Fibroblast of skin of abdomen (primary cell): ENCODE measurements at regions not wholly inside any gene's neighbourhood (a gene's known extent, or its start where the extent isn't known, plus 50 kb on each side); places are given as distances from the start of the nearest gene placed in this dataset.

Experiments
- DNase-seq: peaks from one replicate; pipeline ENCODE4 v3.0.0-alpha.2; 2013

GRCh38 chr20:50394569-50394968 lies 115.6 kb upstream of the PTPN1 start:
- no peak for DNase-seq

- DNase-seq, result no peak
Measured at GRCh38 chr20:50395251-50395729, 114.9 kb upstream of the PTPN1 start.

GRCh38 chr20:50395914-50396488 lies 114.2 kb upstream of the PTPN1 start:
- no peak for DNase-seq

DNA sequence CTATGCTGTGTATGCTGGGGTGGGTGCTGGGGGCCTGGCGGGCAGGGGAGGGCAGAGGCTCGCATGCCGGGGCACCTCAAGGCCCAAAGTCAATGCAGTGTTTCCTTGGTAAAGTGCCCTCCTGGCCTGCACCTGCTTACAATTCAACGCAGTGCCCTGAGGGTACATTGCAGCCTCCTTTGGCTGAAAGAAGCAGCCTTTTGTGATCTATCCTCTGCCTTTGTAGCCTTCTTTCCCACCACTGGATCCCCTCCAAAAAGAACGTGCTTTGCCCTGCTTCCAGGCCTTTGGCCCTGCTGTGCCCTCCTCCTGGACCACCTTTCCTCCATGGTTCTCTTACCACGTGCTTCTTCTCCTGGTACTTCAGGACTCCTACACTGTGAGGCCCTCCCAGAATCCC lies 113.6 kb upstream of the PTPN1 start:
- DNase-seq, result no peak

GRCh38 chr20:50397058-50397457 lies 113.1 kb upstream of the PTPN1 start:
- DNase-seq, result no peak

DNA sequence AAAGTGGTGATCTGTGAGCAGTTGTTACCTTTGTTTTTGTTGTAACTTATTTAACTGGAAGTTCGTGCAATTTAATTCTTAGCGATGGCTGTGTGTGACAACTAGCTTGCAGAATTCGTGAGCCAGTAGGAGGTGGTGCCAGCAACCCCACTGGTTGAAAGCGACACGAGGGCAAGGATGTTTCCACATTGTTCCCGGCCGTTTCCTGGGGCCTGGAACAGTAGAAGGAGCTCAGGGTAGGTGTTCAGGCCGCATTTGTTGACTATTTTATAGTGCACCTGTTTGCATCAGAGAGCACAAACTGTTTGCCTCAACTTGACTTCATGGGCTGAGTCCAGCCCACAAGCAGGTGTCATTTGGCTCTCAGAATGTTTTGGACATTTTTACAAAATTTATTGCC lies 112.1 kb upstream of the PTPN1 start:
- DNase-seq, result no peak

GRCh38 chr20:50398471-50398820 lies 111.7 kb upstream of the PTPN1 start:
- DNase-seq, result no peak

GRCh38 chr20:50398821-50399554 lies 111.2 kb upstream of the PTPN1 start:
- no peak for DNase-seq

DNA sequence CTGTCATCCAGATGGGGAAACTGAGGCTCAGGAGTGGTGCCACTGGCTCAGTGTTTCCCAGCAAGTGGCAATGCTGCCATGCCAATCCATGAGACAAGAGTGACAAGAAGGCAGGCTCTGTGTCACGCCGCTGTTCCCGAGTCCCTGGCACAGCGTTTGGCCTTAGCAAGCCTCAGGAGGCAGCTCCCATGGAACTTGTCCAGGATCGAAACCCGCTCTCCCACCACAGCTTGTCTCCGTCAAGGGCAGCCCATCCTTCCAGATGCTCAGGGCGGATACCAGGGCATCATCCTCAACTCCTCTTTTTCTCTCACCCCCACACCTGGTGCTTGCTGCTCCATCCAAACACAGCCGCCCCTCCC lies 110.6 kb upstream of the PTPN1 start:
- DNase-seq, result no peak

DNA sequence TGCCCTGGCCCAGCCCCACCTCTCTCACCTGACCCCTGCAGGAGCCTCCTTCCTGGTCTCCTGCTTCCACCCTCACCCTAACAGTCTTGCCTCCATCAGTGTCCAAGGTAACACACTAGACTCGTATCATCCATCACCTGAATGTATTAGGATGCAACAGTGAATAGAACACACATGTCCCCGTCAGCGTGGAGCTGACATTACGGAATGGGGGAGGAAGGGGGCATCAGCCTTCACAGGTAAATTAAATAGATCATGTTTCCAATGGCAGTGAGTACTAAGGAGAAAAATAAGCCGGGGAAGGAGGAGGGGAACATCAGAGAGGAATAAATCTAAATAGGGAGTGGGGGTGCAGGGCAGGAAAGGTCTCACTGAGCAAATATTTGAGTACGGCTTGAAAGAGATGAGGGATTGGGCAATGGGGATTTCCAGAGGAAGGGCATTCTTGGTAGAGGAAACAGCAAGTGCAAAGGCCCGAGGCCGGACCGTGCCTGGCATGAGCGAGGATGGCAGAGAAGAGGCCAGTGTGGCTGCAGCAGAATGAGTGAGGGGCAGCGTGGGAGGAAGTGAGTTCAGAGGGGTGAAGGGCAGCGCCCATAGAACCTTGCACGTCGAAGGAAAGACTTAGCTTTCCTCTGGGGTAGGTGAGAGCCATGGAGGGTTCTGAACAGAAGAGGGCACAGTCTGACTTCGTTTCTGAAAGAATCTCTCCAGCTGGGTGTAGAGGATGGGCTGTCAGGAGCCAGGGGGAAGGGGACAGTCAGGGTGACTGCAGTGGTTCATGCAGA lies 110.1 kb upstream of the PTPN1 start:
- no peak for DNase-seq

- DNase-seq, result no peak
Measured at GRCh38 chr20:50400705-50401586, 109.2 kb upstream of the PTPN1 start.

DNA sequence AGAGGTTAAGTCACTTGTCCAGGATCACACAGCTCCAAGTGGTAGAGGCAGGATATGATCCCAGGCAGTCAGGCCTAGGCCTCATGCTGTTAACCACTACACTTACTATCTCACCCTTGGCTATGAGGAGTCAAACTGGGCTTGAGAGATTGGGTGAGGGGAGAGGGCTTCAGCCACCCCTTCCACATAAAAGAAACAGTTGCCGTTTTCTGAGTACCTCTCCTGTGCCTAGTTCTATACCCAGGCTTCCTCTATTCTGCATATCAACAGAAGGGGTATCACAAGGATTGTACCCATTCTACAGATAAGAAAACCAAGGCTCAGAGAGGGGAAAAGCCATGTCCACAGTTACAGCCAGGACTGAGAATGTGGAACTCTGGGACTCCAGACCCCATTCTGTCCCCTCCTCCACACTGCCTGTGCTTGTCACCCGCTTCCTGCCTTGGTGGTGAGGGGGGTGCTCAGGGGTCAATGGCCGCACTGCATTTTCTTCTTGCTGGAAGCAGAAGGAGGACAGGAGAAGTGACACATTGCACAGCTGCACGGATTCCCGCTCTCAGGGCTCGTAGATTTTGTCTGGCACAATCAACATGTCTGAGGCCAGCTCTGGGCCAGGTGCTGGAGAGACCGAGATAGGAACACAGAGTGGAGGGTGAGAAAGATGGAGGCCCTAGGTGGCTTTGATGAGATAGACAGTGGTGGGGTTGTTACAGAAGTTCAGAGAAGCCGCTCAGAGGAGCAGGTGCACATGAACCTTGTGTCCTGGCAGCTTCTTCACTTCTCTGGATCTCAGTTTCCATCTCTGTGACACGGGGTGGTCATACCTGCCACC lies 108.4 kb upstream of the PTPN1 start:
- no peak for DNase-seq

DNA sequence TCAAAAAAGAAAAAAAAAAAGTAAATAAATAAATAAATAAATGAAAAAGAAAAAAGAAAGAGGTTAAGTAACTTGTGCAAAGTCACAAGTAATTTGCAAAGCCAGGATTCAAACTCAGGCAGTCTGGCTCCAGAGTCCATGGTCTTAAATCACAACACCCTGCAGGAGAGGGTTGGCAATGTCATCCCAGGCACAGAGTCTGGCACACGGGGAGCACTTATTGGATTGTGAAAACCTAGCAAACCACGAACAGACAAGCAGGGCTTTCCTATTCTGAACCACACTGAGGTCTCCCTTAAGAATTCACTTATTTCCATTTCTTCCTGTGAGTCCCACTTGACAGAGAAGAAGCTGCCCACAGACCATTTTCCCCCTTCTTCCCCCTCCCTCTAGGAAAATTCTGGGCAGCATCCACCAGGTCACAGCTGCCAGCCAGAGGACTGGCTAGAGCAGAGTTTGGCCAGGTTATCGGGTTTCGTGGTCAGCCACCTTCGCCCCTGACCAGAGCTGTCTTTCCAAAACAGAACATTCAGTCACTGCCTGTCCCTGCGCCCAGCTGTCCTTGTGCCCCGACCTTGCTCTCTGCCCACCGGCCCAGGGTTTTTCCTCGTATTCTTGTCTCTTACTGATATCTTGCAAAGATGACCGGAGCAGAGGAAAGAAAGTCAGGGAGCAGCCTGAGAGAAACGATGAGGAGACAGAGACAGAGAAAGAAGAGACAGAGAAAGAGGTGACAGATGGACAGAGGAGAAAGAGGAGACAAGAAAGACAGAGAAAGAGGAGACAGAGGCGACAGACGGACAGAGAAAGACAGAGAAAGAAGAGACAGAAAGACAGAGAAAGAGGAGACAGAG lies 106.4 kb upstream of the PTPN1 start:
- DNase-seq, result no peak

GRCh38 chr20:50404419-50405234 lies 105.6 kb upstream of the PTPN1 start:
- DNase-seq, result no peak

DNA sequence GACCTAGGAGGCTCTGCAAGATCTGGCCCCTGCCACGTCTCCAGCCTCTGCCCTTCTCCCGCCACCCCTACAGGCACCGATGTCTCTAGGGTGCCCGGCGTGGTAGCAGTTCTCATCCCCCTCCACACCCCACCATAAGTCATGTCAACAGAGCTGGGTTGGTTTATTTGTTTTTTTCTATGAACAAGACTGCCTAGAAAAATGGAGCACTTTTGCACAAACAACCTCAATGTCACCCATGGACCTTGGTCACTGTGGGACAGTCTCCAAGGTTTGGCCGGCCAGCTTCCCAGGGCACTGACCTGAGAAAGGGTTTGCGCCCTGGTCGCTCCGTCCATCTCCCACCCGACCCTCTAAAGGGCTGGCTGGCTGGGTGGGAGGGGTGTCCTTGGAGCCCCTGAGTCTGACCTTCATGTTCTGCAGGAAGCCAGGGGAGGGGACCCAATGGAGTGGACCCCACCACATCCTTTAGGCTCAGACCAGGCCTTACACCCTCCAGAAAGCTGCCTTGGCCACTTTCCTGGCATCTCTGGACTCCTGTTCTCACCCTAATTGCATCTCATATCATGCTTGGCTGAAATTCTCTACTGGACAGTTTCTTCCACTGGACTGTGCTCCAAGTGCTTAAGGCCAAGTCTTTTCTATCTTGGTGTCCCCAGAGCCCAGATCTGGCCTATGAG lies 104.8 kb upstream of the PTPN1 start:
- DNase-seq, result no peak

- DNase-seq, result no peak
Measured at GRCh38 chr20:50405915-50406609, 104.1 kb upstream of the PTPN1 start.

DNA sequence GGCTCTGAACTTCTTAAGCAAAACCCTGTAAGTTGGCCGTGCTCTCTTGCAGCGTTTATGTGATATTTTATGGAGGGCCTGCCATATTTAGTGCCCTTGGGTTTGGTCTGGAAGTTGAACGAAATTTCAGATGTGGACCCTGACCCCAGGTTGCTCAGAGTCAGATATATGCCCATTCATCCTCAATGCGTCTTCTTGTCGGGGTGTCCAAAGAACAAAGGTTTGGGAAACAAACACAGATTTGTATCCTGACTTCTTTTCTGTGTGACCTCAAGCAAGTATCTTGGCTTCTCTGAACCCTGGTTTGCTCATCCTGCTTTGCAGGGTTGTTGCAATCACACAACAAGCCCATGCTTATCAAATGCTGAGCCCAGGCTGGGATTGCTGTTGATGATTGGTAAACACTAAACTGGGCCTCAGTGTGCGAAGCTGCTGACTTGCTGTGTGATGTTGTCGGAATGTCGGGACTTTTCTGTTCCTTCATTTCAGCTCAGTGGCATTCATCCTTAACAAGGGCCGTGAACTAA lies 103.5 kb upstream of the PTPN1 start:
- no peak for DNase-seq
